CD14-positive monocyte (primary cell): ENCODE measurements at regions not wholly inside any gene's neighbourhood (a gene's known extent, or its start where the extent isn't known, plus 50 kb on each side); places are given as distances from the start of the nearest gene placed in this dataset.

Experiments
- DNase-seq, 3 donors: peaks; one replicate each; pipeline ENCODE4 v3.0.0-alpha.2; 2011 to 2022
- H2AFZ ChIP-seq: 2 replicates; pipeline ENCODE4 v1.6.0; 2012; ENCODE audit warnings: mild to moderate bottlenecking, low read depth, low read length, inconsistent platforms; ENCODE audit not compliant: insufficient read depth, poor library complexity, severe bottlenecking
- H3K27ac ChIP-seq, 2 donors: 1 replicate in 1 of 2; 2 replicates in 1 of 2; pipeline ENCODE4 v1.5.1; 2012 to 2013; ENCODE audit warnings: low read length in 2 of 2, control low read depth in 1 of 2, inconsistent platforms in 1 of 2, low read depth in 1 of 2, mild to moderate bottlenecking in 1 of 2
- H3K27me3 ChIP-seq, 2 donors: one replicate each; pipeline versions ENCODE4 v1.6.0 to v1.6.1; 2011 to 2013; ENCODE audit warnings: low read length in 2 of 2; ENCODE audit not compliant: control insufficient read depth in 2 of 2, insufficient read depth in 2 of 2
- H3K36me3 ChIP-seq, 2 donors: replicated peaks in 1 of 2; 1 replicate in 1 of 2; 2 replicates in 1 of 2; pipeline versions ENCODE4 v1.5.1 to v1.6.1; 2012 to 2013; ENCODE audit warnings: low read length in 2 of 2, control low read depth in 1 of 2, inconsistent platforms in 1 of 2, mild to moderate bottlenecking in 1 of 2; ENCODE audit not compliant: insufficient read depth in 2 of 2, control insufficient read depth in 1 of 2
- H3K4me1 ChIP-seq, 2 donors: 1 replicate in 1 of 2; 2 replicates in 1 of 2; pipeline versions ENCODE4 v1.5.1 to v1.6.1; 2012 to 2013; ENCODE audit warnings: low read length in 2 of 2, control low read depth in 1 of 2, inconsistent platforms in 1 of 2, mild to moderate bottlenecking in 1 of 2, moderate library complexity in 1 of 2; ENCODE audit not compliant: insufficient read depth in 2 of 2, control insufficient read depth in 1 of 2
- H3K4me2 ChIP-seq: replicated peaks from 2 replicates; pipeline ENCODE3; 2012; ENCODE audit warnings: low read length, moderate library complexity, mild to moderate bottlenecking; ENCODE audit not compliant: poor library complexity, severe bottlenecking; ENCODE audit errors: extremely low read depth
- H3K4me3 ChIP-seq, 3 experiments: fragments of 200-600 bp in 1 of 3; sonication (generic) in 1 of 3; replicated peaks in 1 of 3; 1 replicate in 2 of 3; 2 replicates in 1 of 3; pipeline ENCODE4 v1.5.1; 2011 to 2013; ENCODE audit warnings: low read length in 3 of 3, mild to moderate bottlenecking in 3 of 3, control low read depth in 2 of 3, low read depth in 2 of 3, inconsistent platforms in 1 of 3, moderate library complexity in 1 of 3
- H3K79me2 ChIP-seq: 2 replicates; pipeline ENCODE4 v1.6.0; 2012; ENCODE audit warnings: mild to moderate bottlenecking, control low read depth, inconsistent platforms, low read length, moderate library complexity; ENCODE audit not compliant: insufficient read depth
- H3K9ac ChIP-seq: 2 replicates; pipeline ENCODE4 v1.6.0; 2017; ENCODE audit warnings: low read length, mild to moderate bottlenecking; ENCODE audit not compliant: insufficient read depth, poor library complexity, severe bottlenecking
- H3K9me3 ChIP-seq, 2 donors: replicated peaks in 1 of 2; 1 replicate in 1 of 2; 2 replicates in 1 of 2; pipeline versions ENCODE4 v1.5.1 to v1.6.1; 2012 to 2013; ENCODE audit warnings: low read length in 2 of 2, control low read depth in 1 of 2; ENCODE audit not compliant: control insufficient read depth in 1 of 2, insufficient read depth in 1 of 2
- H4K20me1 ChIP-seq: 2 replicates; pipeline ENCODE4 v1.6.0; 2012; ENCODE audit warnings: mild to moderate bottlenecking, low read length, control low read depth, moderate library complexity; ENCODE audit not compliant: insufficient read depth
- H3K27ac Mint-ChIP-seq, 7 donors: one replicate each; pipeline ENCODE4 v1.8.0; 2020; ENCODE audit warnings: mild to moderate bottlenecking in 7 of 7, mixed read lengths in 7 of 7, moderate library complexity in 6 of 7, inconsistent platforms in 2 of 7
- H3K27me3 Mint-ChIP-seq, 3 donors: one replicate each; pipeline ENCODE4 v1.8.0; 2021 to 2022; ENCODE audit warnings: low read depth in 3 of 3, mild to moderate bottlenecking in 3 of 3, mixed read lengths in 3 of 3, moderate library complexity in 3 of 3, inconsistent platforms in 1 of 3
- H3K36me3 Mint-ChIP-seq, 2 donors: one replicate each; pipeline ENCODE4 v1.8.0; 2020; ENCODE audit warnings: mixed read lengths in 2 of 2, inconsistent platforms in 1 of 2, mild to moderate bottlenecking in 1 of 2
- H3K4me1 Mint-ChIP-seq: one replicate; pipeline ENCODE4 v1.8.0; 2020; ENCODE audit warnings: mild to moderate bottlenecking, mixed read lengths
- H3K4me3 Mint-ChIP-seq, 2 donors: one replicate each; pipeline ENCODE4 v1.8.0; 2020; ENCODE audit warnings: mild to moderate bottlenecking in 2 of 2, mixed read lengths in 2 of 2, moderate library complexity in 1 of 2
- H3K9me3 Mint-ChIP-seq, 7 donors: one replicate each; pipeline ENCODE4 v1.8.0; 2020 to 2022; ENCODE audit warnings: mixed read lengths in 7 of 7, mild to moderate bottlenecking in 6 of 7, moderate library complexity in 6 of 7, inconsistent platforms in 2 of 7
- CTCF ChIP-seq: fragments of 200-600 bp; IDR thresholded peaks from one replicate; pipeline ENCODE4 v1.8.0; 2022; ENCODE audit warnings: antibody characterized with exemption, mild to moderate bottlenecking
- WGBS: methylation state at CpG from one replicate; pipeline ENCODE4 v1.1.5; 2013; ENCODE audit warnings: missing lambda C conversion rate; ENCODE audit not compliant: insufficient coverage; 5-methylcytosine and 5-hydroxymethylcytosine counted together
- intact Hi-C, 2 donors: fragments of 100-400 bp; cut with micrococcal nuclease; formaldehyde crosslinking; loops; one replicate each; pipeline versions ENCODE4 v1.15.0 to v1.15.1; 2023

- DNase-seq: no peak
- H4K20me1 ChIP-seq: no peaks in the 10 kb centered on the region
- Mint-ChIP-seq H3K27me3 (peaks cover 3 to 8% (median 3%) of the 10 kb centered on the region in 3 donors), H3K4me3 (no peak overlapping the region), H3K4me1 (peaks cover 3% of the 10 kb centered on the region), H3K36me3 (no peaks in the 10 kb centered on the region), H3K9me3 (no peaks in the 10 kb centered on the region), H3K27ac (no peak overlapping the region)
- H3K4me2 ChIP-seq: no peak overlapping the region
- TF ChIP-seq CTCF: no peak
- H3K27me3 ChIP-seq: peaks cover 2 to 3% of the 10 kb centered on the region in 2 donors
- no peak overlapping the region for H3K4me3 ChIP-seq
- H3K9me3 ChIP-seq: no peaks in the 10 kb centered on the region
- H3K4me1 ChIP-seq: no peaks in the 10 kb centered on the region
- no peak overlapping the region for H3K27ac ChIP-seq
- intact Hi-C loops: loop anchor here (10.0 kb wide), 2 partner anchors 304 to 884 kb away; no protein-coding TSS in a partner anchor
- H3K79me2 ChIP-seq: no peaks in the 10 kb centered on the region
- no peak overlapping the region for H3K9ac ChIP-seq
- H2AFZ ChIP-seq: no peak overlapping the region
- no CpG with 5 or more reads among the region's 3 CpGs for WGBS
- H3K36me3 ChIP-seq: no peaks in the 10 kb centered on the region
Observed at GRCh38 chr12:14169281-14169680, 187.9 kb upstream of the GRIN2B start.

- no peak overlapping the region for H3K27ac Mint-ChIP-seq
- H3K9me3 ChIP-seq: no peaks in the 10 kb centered on the region
- no peak overlapping the region for H3K9ac ChIP-seq
- peaks cover 2 to 3% of the 10 kb centered on the region in 2 donors for H3K27me3 ChIP-seq
- no peak overlapping the region for H3K27ac ChIP-seq
- no peaks in the 10 kb centered on the region for H3K4me1 ChIP-seq
- TF ChIP-seq CTCF: no peak
- no peaks in the 10 kb centered on the region for H3K36me3 ChIP-seq
- H3K9me3 Mint-ChIP-seq: no peaks in the 10 kb centered on the region
- peaks cover 3 to 6% (median 3%) of the 10 kb centered on the region in 3 donors for H3K27me3 Mint-ChIP-seq
- no peaks in the 10 kb centered on the region for H3K36me3 Mint-ChIP-seq
- H3K79me2 ChIP-seq: no peaks in the 10 kb centered on the region
- peaks cover 3% of the 10 kb centered on the region for H3K4me1 Mint-ChIP-seq
- H3K4me3 ChIP-seq: no peak overlapping the region
- no peak for DNase-seq
- WGBS: no CpG with 5 or more reads among the region's 3 CpGs
- no peak overlapping the region for H3K4me2 ChIP-seq
- intact Hi-C loops: no loop called here
- no peaks in the 10 kb centered on the region for H4K20me1 ChIP-seq
- no peak overlapping the region for H3K4me3 Mint-ChIP-seq
- H2AFZ ChIP-seq: no peak overlapping the region
Observed at GRCh38 chr12:14171106-14171505, 189.7 kb upstream of the GRIN2B start.
